Panc1 (cell line): ENCODE measurements at regions not wholly inside any gene's neighbourhood (a gene's known extent, or its start where the extent isn't known, plus 50 kb on each side); places are given as distances from the start of the nearest gene placed in this dataset.

Experiments
- ATAC-seq: fragments of 200-7000 bp; cut with Tn5 transposase; 2 replicates; pipeline ENCODE4 v1.9.1; 2020; ENCODE audit warnings: mild to moderate bottlenecking, moderate library complexity
- BruUV-seq: library from RNA; stranded (reverse); fragments of 400-500 nt; replicated peaks from 2 replicates; lab custom pipeline; 2021; lab: Mats Ljungman, UMichigan
- CTCF ChIA-PET: fragments of 300-600 bp; sonication (Branson Sonifier 250); formaldehyde crosslinking; loops from one replicate; lab custom pipeline; 2022; ENCODE audit warnings: antibody characterized with exemption; lab: Charles Lee
- POLR2A ChIA-PET: fragments of 300-600 bp; sonication (Branson Sonifier 250); formaldehyde crosslinking; loops from one replicate; lab custom pipeline; 2022; ENCODE audit warnings: antibody characterized with exemption; lab: Charles Lee
- DNase-seq: peaks from one replicate; pipeline ENCODE4 v3.0.0-alpha.2; 2010; ENCODE audit warnings: low read depth, low spot score
- H3K27ac ChIP-seq: 2 replicates; pipeline ENCODE4 v1.5.1; 2011; ENCODE audit warnings: mild to moderate bottlenecking, low read length, inconsistent platforms
- H3K27me3 ChIP-seq: fragments of 200-500 bp; sonication (Bioruptor generic); 2 replicates; pipeline ENCODE4 v1.6.0; 2014; ENCODE audit warnings: low read length, inconsistent platforms; ENCODE audit not compliant: control insufficient read depth, insufficient read depth
- H3K36me3 ChIP-seq: fragments of 200-500 bp; sonication (Bioruptor generic); 2 replicates; pipeline ENCODE4 v1.5.1; 2014; ENCODE audit warnings: inconsistent platforms, mild to moderate bottlenecking, low read length, moderate library complexity; ENCODE audit not compliant: control insufficient read depth, insufficient read depth
- H3K4me1 ChIP-seq: 2 replicates; pipeline ENCODE4 v1.5.1; 2011; ENCODE audit warnings: inconsistent platforms, mild to moderate bottlenecking, low read length, moderate library complexity; ENCODE audit not compliant: control insufficient read depth, insufficient read depth
- H3K4me3 ChIP-seq, 2 experiments: 2 replicates each; pipeline ENCODE4 v1.5.1; 2011 to 2012; ENCODE audit warnings: low read depth in 2 of 2, low read length in 2 of 2, mild to moderate bottlenecking in 2 of 2, inconsistent platforms in 1 of 2, moderate library complexity in 1 of 2
- H3K9me3 ChIP-seq: fragments of 200-500 bp; sonication (Bioruptor generic); 2 replicates; pipeline ENCODE4 v1.5.1; 2014; ENCODE audit warnings: low read depth, mild to moderate bottlenecking, inconsistent platforms, low read length, moderate library complexity; ENCODE audit not compliant: control insufficient read depth, insufficient read depth
- POLR2AphosphoS5 ChIP-seq: IDR thresholded peaks from 2 replicates; pipeline ENCODE4 v1.6.1; 2012; ENCODE audit warnings: mild to moderate bottlenecking, low read depth, low read length, moderate library complexity
- SIN3A ChIP-seq: IDR thresholded peaks from 2 replicates; pipeline ENCODE4 v1.6.1; 2012; ENCODE audit warnings: low read depth, mild to moderate bottlenecking, low read length, moderate library complexity, borderline replicate concordance; ENCODE audit not compliant: insufficient read depth
- TCF7L2 ChIP-seq: IDR thresholded peaks from 2 replicates; pipeline ENCODE4 v1.6.1; 2011; ENCODE audit warnings: mild to moderate bottlenecking, low read depth, low read length, inconsistent platforms
- in situ Hi-C: cut with HindIII; loops from 2 replicates; pipeline ENCODE4 v1.10.0; 2016; ENCODE audit warnings: low sequenced_read_pairs, low pct_unique_long_range_greater_than_20kb
- intact Hi-C: fragments of 100-400 bp; cut with micrococcal nuclease; formaldehyde crosslinking; loops from one replicate; pipeline ENCODE4 v1.10.0; 2022; ENCODE audit not compliant: unreplicated experiment
- TF ChIP-seq, protein P1 (sequence below): fragments of 450-650 bp; IDR thresholded peaks from 2 replicates; pipeline ENCODE4 v1.5.1; 2017; ENCODE audit warnings: mild to moderate bottlenecking
- TF ChIP-seq, protein P2 (sequence below), 2 experiments: IDR thresholded peaks; 2 replicates each; pipeline ENCODE4 v1.6.1; 2011 to 2012; ENCODE audit warnings: low read depth in 2 of 2, control low read depth in 1 of 2, low read length in 1 of 2, mild to moderate bottlenecking in 1 of 2, moderate library complexity in 1 of 2; ENCODE audit not compliant: insufficient read depth in 1 of 2

DNA sequence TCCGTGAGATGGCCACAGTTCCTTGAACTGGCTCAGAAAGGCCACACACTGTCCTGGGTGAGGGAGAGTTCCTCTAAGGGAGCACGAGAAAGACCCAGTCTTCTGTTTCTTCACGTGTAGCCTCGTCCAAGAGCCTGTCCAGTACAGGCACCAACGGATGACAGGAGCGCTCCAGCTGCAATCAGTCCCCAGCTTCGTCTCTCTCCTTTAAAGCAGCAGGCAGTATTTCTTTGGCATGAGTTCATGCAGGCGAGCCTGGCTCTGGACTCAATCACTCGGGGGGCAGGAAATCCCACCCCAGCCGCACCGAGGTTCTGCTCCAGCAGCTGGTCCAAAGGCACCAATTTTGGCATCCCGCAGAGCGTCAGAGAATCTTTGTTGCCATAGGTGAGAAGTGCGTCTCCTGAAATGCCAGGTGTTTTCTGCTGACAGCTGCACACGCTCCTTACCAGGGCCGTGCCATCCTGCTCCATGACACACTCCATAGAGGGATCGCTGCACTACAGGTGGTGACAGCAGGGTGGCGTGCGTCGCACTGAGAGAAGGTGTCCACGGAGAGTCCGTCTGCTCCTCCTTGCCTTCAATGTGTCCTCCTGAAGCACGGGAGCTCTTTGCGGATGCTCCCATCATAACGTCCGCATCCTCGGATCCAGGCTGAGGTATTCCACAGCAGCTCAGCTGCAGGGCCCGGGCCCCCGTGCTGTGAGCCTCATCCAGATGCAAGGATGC, 59.6 kb upstream of the AFDN start:
- H3K9me3 ChIP-seq = no peaks in the 10 kb centered on the region
- no peaks in the 10 kb centered on the region for H3K36me3 ChIP-seq
- intact Hi-C loops (no loop called here), in situ Hi-C loops (no loop called here)
- POLR2A ChIA-PET = no interaction called here
- no peak overlapping the region for H3K27ac ChIP-seq
- CTCF ChIA-PET = interaction anchor here (0.6 kb wide), 1 partner anchor 609 kb away, joined by 3 read pairs; no protein-coding TSS in a partner anchor
- BruUV-seq = no TSS peak
- DNase-seq (no peak), ATAC-seq (peak; percentile 72)
- H3K4me1 ChIP-seq = peaks cover 2% of the 10 kb centered on the region; the same call in 1 of the 2 replicates
- H3K4me3 ChIP-seq = no peak overlapping the region
- TF ChIP-seq, protein P1, sequence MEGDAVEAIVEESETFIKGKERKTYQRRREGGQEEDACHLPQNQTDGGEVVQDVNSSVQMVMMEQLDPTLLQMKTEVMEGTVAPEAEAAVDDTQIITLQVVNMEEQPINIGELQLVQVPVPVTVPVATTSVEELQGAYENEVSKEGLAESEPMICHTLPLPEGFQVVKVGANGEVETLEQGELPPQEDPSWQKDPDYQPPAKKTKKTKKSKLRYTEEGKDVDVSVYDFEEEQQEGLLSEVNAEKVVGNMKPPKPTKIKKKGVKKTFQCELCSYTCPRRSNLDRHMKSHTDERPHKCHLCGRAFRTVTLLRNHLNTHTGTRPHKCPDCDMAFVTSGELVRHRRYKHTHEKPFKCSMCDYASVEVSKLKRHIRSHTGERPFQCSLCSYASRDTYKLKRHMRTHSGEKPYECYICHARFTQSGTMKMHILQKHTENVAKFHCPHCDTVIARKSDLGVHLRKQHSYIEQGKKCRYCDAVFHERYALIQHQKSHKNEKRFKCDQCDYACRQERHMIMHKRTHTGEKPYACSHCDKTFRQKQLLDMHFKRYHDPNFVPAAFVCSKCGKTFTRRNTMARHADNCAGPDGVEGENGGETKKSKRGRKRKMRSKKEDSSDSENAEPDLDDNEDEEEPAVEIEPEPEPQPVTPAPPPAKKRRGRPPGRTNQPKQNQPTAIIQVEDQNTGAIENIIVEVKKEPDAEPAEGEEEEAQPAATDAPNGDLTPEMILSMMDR = no peak
- TF ChIP-seq POLR2AphosphoS5 (no peak), TCF7L2 (no peak), SIN3A (no peak)
- TF ChIP-seq, protein P2, sequence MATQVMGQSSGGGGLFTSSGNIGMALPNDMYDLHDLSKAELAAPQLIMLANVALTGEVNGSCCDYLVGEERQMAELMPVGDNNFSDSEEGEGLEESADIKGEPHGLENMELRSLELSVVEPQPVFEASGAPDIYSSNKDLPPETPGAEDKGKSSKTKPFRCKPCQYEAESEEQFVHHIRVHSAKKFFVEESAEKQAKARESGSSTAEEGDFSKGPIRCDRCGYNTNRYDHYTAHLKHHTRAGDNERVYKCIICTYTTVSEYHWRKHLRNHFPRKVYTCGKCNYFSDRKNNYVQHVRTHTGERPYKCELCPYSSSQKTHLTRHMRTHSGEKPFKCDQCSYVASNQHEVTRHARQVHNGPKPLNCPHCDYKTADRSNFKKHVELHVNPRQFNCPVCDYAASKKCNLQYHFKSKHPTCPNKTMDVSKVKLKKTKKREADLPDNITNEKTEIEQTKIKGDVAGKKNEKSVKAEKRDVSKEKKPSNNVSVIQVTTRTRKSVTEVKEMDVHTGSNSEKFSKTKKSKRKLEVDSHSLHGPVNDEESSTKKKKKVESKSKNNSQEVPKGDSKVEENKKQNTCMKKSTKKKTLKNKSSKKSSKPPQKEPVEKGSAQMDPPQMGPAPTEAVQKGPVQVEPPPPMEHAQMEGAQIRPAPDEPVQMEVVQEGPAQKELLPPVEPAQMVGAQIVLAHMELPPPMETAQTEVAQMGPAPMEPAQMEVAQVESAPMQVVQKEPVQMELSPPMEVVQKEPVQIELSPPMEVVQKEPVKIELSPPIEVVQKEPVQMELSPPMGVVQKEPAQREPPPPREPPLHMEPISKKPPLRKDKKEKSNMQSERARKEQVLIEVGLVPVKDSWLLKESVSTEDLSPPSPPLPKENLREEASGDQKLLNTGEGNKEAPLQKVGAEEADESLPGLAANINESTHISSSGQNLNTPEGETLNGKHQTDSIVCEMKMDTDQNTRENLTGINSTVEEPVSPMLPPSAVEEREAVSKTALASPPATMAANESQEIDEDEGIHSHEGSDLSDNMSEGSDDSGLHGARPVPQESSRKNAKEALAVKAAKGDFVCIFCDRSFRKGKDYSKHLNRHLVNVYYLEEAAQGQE (IDR thresholded peaks at IDR 0.05; ENCODE audit: insufficient read depth in 1 of 2, low read depth in 2 of 2, low read length in 1 of 2) = no peak
- H3K27me3 ChIP-seq = no peaks in the 10 kb centered on the region

DNA sequence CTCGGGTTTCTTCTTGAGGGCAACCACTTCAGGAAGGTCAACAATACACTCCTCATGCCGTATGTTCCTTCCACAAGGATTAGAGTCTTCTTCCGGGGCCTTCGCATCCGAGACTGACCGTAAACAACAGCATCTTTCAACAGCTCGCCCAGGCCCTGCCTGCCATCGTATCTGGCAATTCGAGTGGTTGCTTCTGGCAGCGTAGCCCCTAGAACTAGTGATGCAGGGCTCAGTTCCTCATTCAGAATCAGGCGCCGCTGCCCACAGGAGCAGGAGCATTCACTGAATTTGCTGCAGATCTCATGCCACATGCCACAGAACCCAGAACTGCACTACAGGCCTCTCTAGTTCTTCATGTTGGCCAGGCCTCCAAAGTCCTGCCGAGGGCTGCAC, 59.0 kb upstream of the AFDN start:
- in situ Hi-C loops (no loop called here), intact Hi-C loops (no loop called here)
- H3K9me3 ChIP-seq = no peaks in the 10 kb centered on the region
- H3K27me3 ChIP-seq = no peaks in the 10 kb centered on the region
- POLR2A ChIA-PET = no interaction called here
- no peaks in the 10 kb centered on the region for H3K36me3 ChIP-seq
- no peak overlapping the region for H3K4me3 ChIP-seq
- no peak for TF ChIP-seq SIN3A
- TF ChIP-seq, protein P2 (IDR thresholded peaks at IDR 0.05; ENCODE audit: insufficient read depth in 1 of 2, low read depth in 2 of 2, low read length in 1 of 2) = no peak
- no peak for TF ChIP-seq TCF7L2
- no peak for TF ChIP-seq POLR2AphosphoS5
- TF ChIP-seq, protein P1 = no peak
- H3K4me1 ChIP-seq = peaks cover 2% of the 10 kb centered on the region; the same call in 1 of the 2 replicates
- no TSS peak for BruUV-seq
- H3K27ac ChIP-seq = no peak overlapping the region
- CTCF ChIA-PET = no interaction called here
- DNase-seq (no peak), ATAC-seq (no peak)
